B cell (primary cell): ENCODE measurements at regions not wholly inside any gene's neighbourhood (a gene's known extent, or its start where the extent isn't known, plus 50 kb on each side); places are given as distances from the start of the nearest gene placed in this dataset.

Experiments
- ATAC-seq: fragments of 200-7000 bp; cut with Tn5 transposase; one replicate; pipeline ENCODE4 v1.10.0; 2021; ENCODE audit warnings: low read depth, mild to moderate bottlenecking, moderate number of reproducible peaks, moderate library complexity
- CTCF ChIA-PET: fragments of 350-600 bp; sonication (Branson Sonifier 250); formaldehyde crosslinking; loops from one replicate; lab custom pipeline; 2021; ENCODE audit warnings: antibody characterized with exemption, inconsistent platforms; lab: Charles Lee
- POLR2A ChIA-PET: fragments of 350-600 bp; sonication (Branson Sonifier 250); formaldehyde crosslinking; loops from one replicate; lab custom pipeline; 2021; ENCODE audit warnings: antibody characterized with exemption; lab: Charles Lee
- DNase-seq: peaks from one replicate; pipeline ENCODE4 v3.0.0; 2013
- H2AFZ ChIP-seq: 2 replicates; pipeline ENCODE4 v1.6.1; 2012; ENCODE audit warnings: mild to moderate bottlenecking, low read depth, low read length; ENCODE audit not compliant: insufficient read depth, poor library complexity, severe bottlenecking
- H3K27ac ChIP-seq, 2 donors: 1 replicate in 1 of 2; 2 replicates in 1 of 2; pipeline ENCODE4 v1.5.1; 2012 to 2013; ENCODE audit warnings: low read length in 2 of 2, mild to moderate bottlenecking in 2 of 2, moderate library complexity in 1 of 2
- H3K27me3 ChIP-seq, 4 experiments: fragments of 200-600 bp in 1 of 4; sonication (generic) in 1 of 4; replicated peaks in 1 of 4; 1 replicate in 2 of 4; 2 replicates in 2 of 4; pipeline versions ENCODE4 v1.6.1 to v1.7.0; 2013 to 2016; ENCODE audit warnings: low read length in 3 of 4, mild to moderate bottlenecking in 2 of 4, mixed read lengths in 1 of 4, moderate library complexity in 1 of 4; ENCODE audit not compliant: insufficient read depth in 4 of 4, control insufficient read depth in 3 of 4; ENCODE audit errors: control extremely low read depth in 1 of 4
- H3K36me3 ChIP-seq, 2 experiments: replicated peaks in 1 of 2; 1 replicate in 1 of 2; 2 replicates in 1 of 2; pipeline versions ENCODE4 v1.6.1 to v1.7.1; 2013; ENCODE audit warnings: low read length in 1 of 2; ENCODE audit not compliant: insufficient read depth in 2 of 2, control insufficient read depth in 1 of 2; ENCODE audit errors: control extremely low read depth in 1 of 2, extremely low read depth in 1 of 2
- H3K4me1 ChIP-seq, 2 donors: fragments of 200-600 bp in 1 of 2; sonication (generic) in 1 of 2; 1 replicate in 1 of 2; 2 replicates in 1 of 2; pipeline versions ENCODE4 v1.5.1 to v1.6.1; 2013 to 2017; ENCODE audit warnings: low read length in 2 of 2; ENCODE audit not compliant: control insufficient read depth in 2 of 2, insufficient read depth in 2 of 2
- H3K4me2 ChIP-seq: replicated peaks from 2 replicates; pipeline ENCODE3; 2012; ENCODE audit warnings: mild to moderate bottlenecking, low read depth, low read length; ENCODE audit not compliant: poor library complexity, severe bottlenecking
- H3K4me3 ChIP-seq, 5 experiments: fragments of 200-600 bp in 1 of 5; sonication (generic) in 1 of 5; 1 replicate in 3 of 5; 2 replicates in 2 of 5; pipeline versions ENCODE4 v1.5.1 to v1.7.0; 2011 to 2016; ENCODE audit warnings: low read length in 4 of 5, mild to moderate bottlenecking in 4 of 5, low read depth in 2 of 5, control low read depth in 1 of 5, moderate library complexity in 1 of 5; ENCODE audit not compliant: insufficient read depth in 1 of 5; ENCODE audit errors: control extremely low read depth in 1 of 5, extremely low read depth in 1 of 5
- H3K79me2 ChIP-seq: fragments of 200-600 bp; sonication (generic); one replicate; pipeline ENCODE4 v1.6.0; 2016; ENCODE audit warnings: low read length; ENCODE audit not compliant: control insufficient read depth, insufficient read depth
- H3K9ac ChIP-seq: fragments of 200-600 bp; sonication (generic); 2 replicates; pipeline ENCODE4 v1.6.1; 2017; ENCODE audit warnings: mild to moderate bottlenecking, low read length, moderate library complexity
- H3K9me3 ChIP-seq, 3 donors: one replicate each; pipeline versions ENCODE4 v1.6.1 to v1.7.1; 2013; ENCODE audit warnings: low read length in 2 of 3; ENCODE audit not compliant: control insufficient read depth in 2 of 3, insufficient read depth in 1 of 3; ENCODE audit errors: control extremely low read depth in 1 of 3
- H4K20me1 ChIP-seq: 2 replicates; pipeline ENCODE4 v1.6.0; 2012; ENCODE audit warnings: mild to moderate bottlenecking, low read length; ENCODE audit not compliant: insufficient read depth, control insufficient read depth, poor library complexity, severe bottlenecking
- H3K27ac Mint-ChIP-seq: one replicate; pipeline ENCODE4 v1.8.0; 2021; ENCODE audit warnings: mixed read lengths
- H3K27me3 Mint-ChIP-seq: one replicate; pipeline ENCODE4 v1.8.0; 2021; ENCODE audit warnings: mixed read lengths
- H3K4me1 Mint-ChIP-seq: one replicate; pipeline ENCODE4 v1.8.0; 2021; ENCODE audit warnings: mixed read lengths
- H3K4me3 Mint-ChIP-seq: one replicate; pipeline ENCODE4 v1.8.0; 2021; ENCODE audit warnings: mixed read lengths
- H3K9me3 Mint-ChIP-seq: one replicate; pipeline ENCODE4 v1.8.0; 2022; ENCODE audit warnings: mixed read lengths; ENCODE audit not compliant: insufficient read depth
- CTCF ChIP-seq: fragments of 200-600 bp; IDR thresholded peaks from one replicate; pipeline ENCODE4 v1.8.0; 2022; ENCODE audit warnings: antibody characterized with exemption, mild to moderate bottlenecking
- EZH2 ChIP-seq: IDR thresholded peaks from 2 replicates; pipeline ENCODE4 v1.6.1; 2012; ENCODE audit warnings: borderline replicate concordance, low read depth, mild to moderate bottlenecking, moderate library complexity, low read length; ENCODE audit not compliant: insufficient read depth, poor library complexity, severe bottlenecking
- WGBS: methylation state at CpG from one replicate; pipeline ENCODE4 v1.1.5; 2013; ENCODE audit warnings: missing lambda C conversion rate; ENCODE audit not compliant: insufficient coverage; 5-methylcytosine and 5-hydroxymethylcytosine counted together
- intact Hi-C: fragments of 100-400 bp; cut with micrococcal nuclease; formaldehyde crosslinking; loops from one replicate; pipeline ENCODE4 v1.10.0; 2022

GRCh38 chr13:31681133-31681532 lies 58.2 kb upstream of the RXFP2 start:
- H3K27ac ChIP-seq = no peak overlapping the region
- no peak overlapping the region for H3K27ac Mint-ChIP-seq
- no peak for DNase-seq
- no peaks in the 10 kb centered on the region for H3K4me1 Mint-ChIP-seq
- no peak overlapping the region for H2AFZ ChIP-seq
- H3K79me2 ChIP-seq = no peaks in the 10 kb centered on the region
- H3K4me1 ChIP-seq = no peaks in the 10 kb centered on the region
- no peak for TF ChIP-seq EZH2
- no peak for TF ChIP-seq CTCF
- POLR2A ChIA-PET = no interaction called here
- no peak overlapping the region for H3K4me3 Mint-ChIP-seq
- no peaks in the 10 kb centered on the region for H3K27me3 Mint-ChIP-seq
- H3K4me3 ChIP-seq = no peak overlapping the region
- no peaks in the 10 kb centered on the region for H3K9me3 ChIP-seq
- no peak overlapping the region for H3K4me2 ChIP-seq
- intact Hi-C loops = no loop called here
- H4K20me1 ChIP-seq = no peaks in the 10 kb centered on the region
- no peak for ATAC-seq
- CTCF ChIA-PET = no interaction called here
- H3K9me3 Mint-ChIP-seq = no peaks in the 10 kb centered on the region
- no peaks in the 10 kb centered on the region for H3K36me3 ChIP-seq
- no peaks in the 10 kb centered on the region for H3K27me3 ChIP-seq
- no peak overlapping the region for H3K9ac ChIP-seq
- no CpG with 5 or more reads among the region's 2 CpGs for WGBS

- H3K36me3 ChIP-seq = no peaks in the 10 kb centered on the region
Observed at GRCh38 chr13:31684466-31684865, 54.9 kb upstream of the RXFP2 start.

More at GRCh38 chr13:31684466-31684865, 54.9 kb upstream of the RXFP2 start:
- TF ChIP-seq CTCF (no peak), EZH2 (no peak)
- H3K9me3 Mint-ChIP-seq = peaks cover under 1% of the 10 kb centered on the region
- Histone ChIP-seq H3K4me3 (no peak overlapping the region), H3K4me1 (no peaks in the 10 kb centered on the region), H2AFZ (no peak overlapping the region), H3K4me2 (no peak overlapping the region), H3K9ac (no peak overlapping the region), H3K27me3 (no peaks in the 10 kb centered on the region), H3K79me2 (no peaks in the 10 kb centered on the region), H3K9me3 (peaks cover 0 to 6% (median 0%) of the 10 kb centered on the region in 3 donors), H4K20me1 (no peaks in the 10 kb centered on the region), H3K27ac (no peak overlapping the region)
- DNase-seq = no peak
- intact Hi-C loops = no loop called here
- H3K27ac Mint-ChIP-seq = no peak overlapping the region
- no CpG with 5 or more reads among the region's 2 CpGs for WGBS
- ChIA-PET POLR2A (no interaction called here), CTCF (no interaction called here)
- no peak overlapping the region for H3K4me3 Mint-ChIP-seq
- H3K27me3 Mint-ChIP-seq = peaks cover 1% of the 10 kb centered on the region
- ATAC-seq = no peak
- H3K4me1 Mint-ChIP-seq = no peaks in the 10 kb centered on the region
